Activated naive CD4-positive, alpha-beta T cell treated with anti-CD3 and anti-CD28 coated beads for 36 hours (primary cell): ENCODE measurements at regions not wholly inside any gene's neighbourhood (a gene's known extent, or its start where the extent isn't known, plus 50 kb on each side); places are given as distances from the start of the nearest gene placed in this dataset.

Experiments
- CTCF ChIA-PET: fragments of 350-600 bp; sonication (Branson Sonifier 250); formaldehyde crosslinking; loops from one replicate; lab custom pipeline; 2021; ENCODE audit warnings: antibody characterized with exemption; lab: Charles Lee
- DNase-seq: peaks from one replicate; pipeline ENCODE4 v3.0.0-alpha.2; 2020
- H3K27ac Mint-ChIP-seq: one replicate; pipeline ENCODE4 v1.8.0; 2021; ENCODE audit warnings: mild to moderate bottlenecking, mixed read lengths
- H3K27me3 Mint-ChIP-seq: one replicate; pipeline ENCODE4 v1.8.0; 2021; ENCODE audit warnings: low read depth, mixed read lengths
- H3K36me3 Mint-ChIP-seq: one replicate; pipeline ENCODE4 v1.8.0; 2021; ENCODE audit warnings: low read depth, mixed read lengths
- H3K4me1 Mint-ChIP-seq: one replicate; pipeline ENCODE4 v1.8.0; 2021; ENCODE audit warnings: low read depth, mixed read lengths
- H3K4me3 Mint-ChIP-seq: one replicate; pipeline ENCODE4 v1.8.0; 2021; ENCODE audit warnings: mild to moderate bottlenecking, moderate library complexity, mixed read lengths
- H3K9me3 Mint-ChIP-seq: one replicate; pipeline ENCODE4 v1.8.0; 2021; ENCODE audit warnings: mixed read lengths
- intact Hi-C: fragments of 100-400 bp; cut with micrococcal nuclease; formaldehyde crosslinking; loops from one replicate; pipeline ENCODE4 v1.15.1; 2023

- Mint-ChIP-seq H3K4me3 (no peak overlapping the region), H3K27me3 (no peaks in the 10 kb centered on the region), H3K27ac (no peak overlapping the region), H3K9me3 (peaks cover 12% of the 10 kb centered on the region), H3K4me1 (no peaks in the 10 kb centered on the region), H3K36me3 (no peaks in the 10 kb centered on the region)
- intact Hi-C loops = no loop called here
- no peak for DNase-seq
- CTCF ChIA-PET = no interaction called here
Measured at GRCh38 chr16:9457215-9457614, 365.8 kb downstream of the HAPSTR1 start.

GRCh38 chr16:9458816-9459215, 367.4 kb downstream of the HAPSTR1 start:
- Mint-ChIP-seq H3K9me3 (peaks cover 10% of the 10 kb centered on the region), H3K36me3 (no peaks in the 10 kb centered on the region), H3K4me3 (no peak overlapping the region), H3K27ac (no peak overlapping the region), H3K4me1 (no peaks in the 10 kb centered on the region), H3K27me3 (no peaks in the 10 kb centered on the region)
- intact Hi-C loops = no loop called here
- CTCF ChIA-PET = no interaction called here
- no peak for DNase-seq

GRCh38 chr16:9462984-9463383, 371.5 kb downstream of the HAPSTR1 start:
- no peaks in the 10 kb centered on the region for H3K9me3 Mint-ChIP-seq
- no peaks in the 10 kb centered on the region for H3K27me3 Mint-ChIP-seq
- H3K4me3 Mint-ChIP-seq = no peak overlapping the region
- intact Hi-C loops = no loop called here
- H3K27ac Mint-ChIP-seq = no peak overlapping the region
- no peaks in the 10 kb centered on the region for H3K4me1 Mint-ChIP-seq
- DNase-seq = no peak
- CTCF ChIA-PET = interaction anchor here (0.6 kb wide), 1 partner anchor 854 kb away, joined by 3 read pairs; no protein-coding TSS in a partner anchor
- H3K36me3 Mint-ChIP-seq = no peaks in the 10 kb centered on the region

- H3K4me1 Mint-ChIP-seq = no peaks in the 10 kb centered on the region
- no peaks in the 10 kb centered on the region for H3K9me3 Mint-ChIP-seq
- no peak overlapping the region for H3K4me3 Mint-ChIP-seq
- no peaks in the 10 kb centered on the region for H3K27me3 Mint-ChIP-seq
- no peak overlapping the region for H3K27ac Mint-ChIP-seq
- intact Hi-C loops = no loop called here
- H3K36me3 Mint-ChIP-seq = no peaks in the 10 kb centered on the region
- no peak for DNase-seq
- CTCF ChIA-PET = interaction anchor here (0.6 kb wide), 1 partner anchor 854 kb away, joined by 3 read pairs; no protein-coding TSS in a partner anchor
Measured at GRCh38 chr16:9463461-9463860, 372.0 kb downstream of the HAPSTR1 start.

- DNase-seq = no peak
- Mint-ChIP-seq H3K36me3 (no peaks in the 10 kb centered on the region), H3K4me3 (no peak overlapping the region), H3K27ac (no peak overlapping the region), H3K9me3 (no peaks in the 10 kb centered on the region), H3K4me1 (no peaks in the 10 kb centered on the region), H3K27me3 (no peaks in the 10 kb centered on the region)
- CTCF ChIA-PET = no interaction called here
- intact Hi-C loops = no loop called here
Measured at GRCh38 chr16:9465161-9465560, 373.7 kb downstream of the HAPSTR1 start.

- Mint-ChIP-seq H3K27me3 (no peaks in the 10 kb centered on the region), H3K36me3 (no peaks in the 10 kb centered on the region), H3K27ac (no peak overlapping the region), H3K9me3 (no peaks in the 10 kb centered on the region), H3K4me3 (no peak overlapping the region), H3K4me1 (no peaks in the 10 kb centered on the region)
- intact Hi-C loops = no loop called here
- DNase-seq = no peak
- CTCF ChIA-PET = interaction anchor here (0.6 kb wide), 1 partner anchor 1465 kb away, joined by 3 read pairs; no protein-coding TSS in a partner anchor
Measured at GRCh38 chr16:9469512-9469911, 378.1 kb downstream of the HAPSTR1 start.

GRCh38 chr16:9476744-9477143, 385.3 kb downstream of the HAPSTR1 start:
- DNase-seq = no peak
- no peak overlapping the region for H3K27ac Mint-ChIP-seq
- H3K4me1 Mint-ChIP-seq = no peaks in the 10 kb centered on the region
- no peak overlapping the region for H3K4me3 Mint-ChIP-seq
- no peaks in the 10 kb centered on the region for H3K27me3 Mint-ChIP-seq
- intact Hi-C loops = no loop called here
- no peaks in the 10 kb centered on the region for H3K36me3 Mint-ChIP-seq
- CTCF ChIA-PET = interaction anchor here (0.6 kb wide), 1 partner anchor 217 kb away, joined by 4 read pairs; no protein-coding TSS in a partner anchor
- no peaks in the 10 kb centered on the region for H3K9me3 Mint-ChIP-seq

GRCh38 chr16:9479008-9479407, 387.6 kb downstream of the HAPSTR1 start:
- intact Hi-C loops = no loop called here
- Mint-ChIP-seq H3K27me3 (no peaks in the 10 kb centered on the region), H3K36me3 (no peaks in the 10 kb centered on the region), H3K4me1 (no peaks in the 10 kb centered on the region), H3K27ac (no peak overlapping the region), H3K9me3 (no peaks in the 10 kb centered on the region), H3K4me3 (no peak overlapping the region)
- CTCF ChIA-PET = no interaction called here
- no peak for DNase-seq

GRCh38 chr16:9480503-9480902, 389.1 kb downstream of the HAPSTR1 start:
- DNase-seq = no peak
- no peaks in the 10 kb centered on the region for H3K9me3 Mint-ChIP-seq
- no peak overlapping the region for H3K27ac Mint-ChIP-seq
- intact Hi-C loops = no loop called here
- CTCF ChIA-PET = no interaction called here
- H3K4me3 Mint-ChIP-seq = no peak overlapping the region
- H3K4me1 Mint-ChIP-seq = no peaks in the 10 kb centered on the region
- H3K36me3 Mint-ChIP-seq = no peaks in the 10 kb centered on the region
- H3K27me3 Mint-ChIP-seq = no peaks in the 10 kb centered on the region

GRCh38 chr16:9481747-9482730, 390.6 kb downstream of the HAPSTR1 start:
- no peak for DNase-seq
- intact Hi-C loops = no loop called here
- CTCF ChIA-PET = no interaction called here
- no peaks in the 10 kb centered on the region for H3K4me1 Mint-ChIP-seq
- no peaks in the 10 kb centered on the region for H3K27me3 Mint-ChIP-seq
- no peaks in the 10 kb centered on the region for H3K36me3 Mint-ChIP-seq
- H3K27ac Mint-ChIP-seq = no peak overlapping the region
- no peaks in the 10 kb centered on the region for H3K9me3 Mint-ChIP-seq
- no peak overlapping the region for H3K4me3 Mint-ChIP-seq

GRCh38 chr16:9484426-9484825, 393.0 kb downstream of the HAPSTR1 start:
- Mint-ChIP-seq H3K27me3 (no peaks in the 10 kb centered on the region), H3K36me3 (no peaks in the 10 kb centered on the region), H3K4me3 (no peak overlapping the region), H3K4me1 (no peaks in the 10 kb centered on the region), H3K9me3 (no peaks in the 10 kb centered on the region), H3K27ac (no peak overlapping the region)
- CTCF ChIA-PET = no interaction called here
- intact Hi-C loops = no loop called here
- no peak for DNase-seq

- no peak overlapping the region for H3K4me3 Mint-ChIP-seq
- no peaks in the 10 kb centered on the region for H3K9me3 Mint-ChIP-seq
- CTCF ChIA-PET = no interaction called here
- no peak overlapping the region for H3K27ac Mint-ChIP-seq
- H3K27me3 Mint-ChIP-seq = no peaks in the 10 kb centered on the region
- no peaks in the 10 kb centered on the region for H3K36me3 Mint-ChIP-seq
- intact Hi-C loops = no loop called here
- no peaks in the 10 kb centered on the region for H3K4me1 Mint-ChIP-seq
- DNase-seq = no peak
Measured at GRCh38 chr16:9484881-9485280, 393.4 kb downstream of the HAPSTR1 start.
